GM13976 (cell line): ENCODE measurements at regions not wholly inside any gene's neighbourhood (a gene's known extent, or its start where the extent isn't known, plus 50 kb on each side); places are given as distances from the start of the nearest gene placed in this dataset.

Experiments used
- DNase-seq: peaks from one replicate; pipeline ENCODE4 v3.0.0; 2012; ENCODE audit warnings: low spot score
- in situ Hi-C: fragments of 300-500 bp; cut with MboI; formaldehyde crosslinking; loops from one replicate; pipeline ENCODE4 v1.12.0; 2022; ENCODE audit warnings: low sequenced_read_pairs, mixed read lengths, inconsistent platforms; ENCODE audit not compliant: unreplicated experiment
- TF ChIP-seq, protein P1 (sequence below): IDR thresholded peaks from 2 replicates; pipeline ENCODE4 v1.5.1; 2012; ENCODE audit warnings: borderline replicate concordance, mild to moderate bottlenecking; ENCODE audit not compliant: insufficient read depth; ENCODE audit errors: extremely low read depth, missing control alignments, control extremely low read depth

- in situ Hi-C loops: no loop called here
- TF ChIP-seq, protein P1, sequence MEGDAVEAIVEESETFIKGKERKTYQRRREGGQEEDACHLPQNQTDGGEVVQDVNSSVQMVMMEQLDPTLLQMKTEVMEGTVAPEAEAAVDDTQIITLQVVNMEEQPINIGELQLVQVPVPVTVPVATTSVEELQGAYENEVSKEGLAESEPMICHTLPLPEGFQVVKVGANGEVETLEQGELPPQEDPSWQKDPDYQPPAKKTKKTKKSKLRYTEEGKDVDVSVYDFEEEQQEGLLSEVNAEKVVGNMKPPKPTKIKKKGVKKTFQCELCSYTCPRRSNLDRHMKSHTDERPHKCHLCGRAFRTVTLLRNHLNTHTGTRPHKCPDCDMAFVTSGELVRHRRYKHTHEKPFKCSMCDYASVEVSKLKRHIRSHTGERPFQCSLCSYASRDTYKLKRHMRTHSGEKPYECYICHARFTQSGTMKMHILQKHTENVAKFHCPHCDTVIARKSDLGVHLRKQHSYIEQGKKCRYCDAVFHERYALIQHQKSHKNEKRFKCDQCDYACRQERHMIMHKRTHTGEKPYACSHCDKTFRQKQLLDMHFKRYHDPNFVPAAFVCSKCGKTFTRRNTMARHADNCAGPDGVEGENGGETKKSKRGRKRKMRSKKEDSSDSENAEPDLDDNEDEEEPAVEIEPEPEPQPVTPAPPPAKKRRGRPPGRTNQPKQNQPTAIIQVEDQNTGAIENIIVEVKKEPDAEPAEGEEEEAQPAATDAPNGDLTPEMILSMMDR: no peak
- DNase-seq: no peak
Observed at GRCh38 chr16:63442246-63442645, 1406.0 kb upstream of the CDH8 start.

GRCh38 chr16:63426275-63426870 is 1390.1 kb upstream of the CDH8 start:
- TF ChIP-seq, protein P1: no peak
- in situ Hi-C loops: no loop called here
- no peak for DNase-seq

GRCh38 chr16:63422715-63423114 is 1386.5 kb upstream of the CDH8 start:
- no peak for DNase-seq
- TF ChIP-seq, protein P1: no peak
- in situ Hi-C loops: no loop called here

DNA sequence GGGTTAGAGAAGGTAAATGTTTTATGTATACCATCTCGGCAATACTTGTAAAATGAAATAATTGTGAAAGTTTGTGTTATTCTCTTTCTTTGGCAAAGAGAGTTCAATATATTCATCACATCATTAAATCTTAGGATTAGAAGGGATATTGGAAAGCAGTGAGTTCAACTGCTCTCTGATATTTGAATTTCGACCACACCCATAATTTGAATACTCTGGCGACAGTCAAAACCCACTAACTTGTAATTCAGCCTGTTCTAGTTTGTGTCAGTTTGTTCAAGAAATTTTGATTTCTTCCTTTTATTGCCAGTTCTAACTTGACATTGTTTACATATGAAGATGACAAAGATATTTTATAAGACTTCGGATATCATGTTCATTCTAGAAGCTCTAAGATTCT is 1380.5 kb upstream of the CDH8 start:
- in situ Hi-C loops: no loop called here
- TF ChIP-seq, protein P1: no peak
- DNase-seq: no peak

GRCh38 chr16:63415014-63415413 is 1378.8 kb upstream of the CDH8 start:
- TF ChIP-seq, protein P1: no peak
- in situ Hi-C loops: no loop called here
- DNase-seq: no peak

DNA sequence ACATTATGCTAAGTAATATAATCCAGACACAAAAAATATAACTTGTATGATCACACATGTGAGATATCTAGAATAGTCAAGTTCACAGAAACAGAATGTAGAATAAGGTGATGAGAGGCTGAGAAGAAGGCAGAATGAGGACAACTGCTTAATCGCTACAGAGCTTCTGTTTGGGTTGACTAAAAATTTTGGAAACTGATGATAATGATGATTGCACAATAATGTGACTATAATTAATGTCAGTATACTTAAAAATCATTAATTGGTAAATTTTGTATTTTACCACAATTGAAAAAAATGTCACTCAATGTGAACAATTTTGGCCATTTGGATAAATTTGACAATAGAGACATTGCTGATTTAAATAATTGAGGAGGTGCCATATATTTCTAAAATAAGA is 1374.4 kb upstream of the CDH8 start:
- DNase-seq: no peak
- in situ Hi-C loops: no loop called here
- TF ChIP-seq, protein P1: no peak
